ENCODE measurements at regions not wholly inside any gene's neighbourhood (a gene's known extent, or its start where the extent isn't known, plus 50 kb on each side); places are given as distances from the start of the nearest gene placed in this dataset.

GRCh38 chr5:39525271-39525670 is 100.5 kb upstream of the DAB2 start:
- no peak for TF ChIP-seq CTCF (IDR thresholded peaks at IDR 0.05; ENCODE audit: low read depth, low read length)
- no peak overlapping the region for H3K4me3 ChIP-seq (replicated peaks in 1 of 2; ENCODE audit: low read depth in 2 of 2, low read length in 2 of 2)
- DNase-seq (ENCODE audit: low read depth in 2 of 2): no peak

- DNase-seq (ENCODE audit: low read depth in 2 of 2): peak in 1 of 2 donors; percentile 85
- no peak overlapping the region for H3K4me3 ChIP-seq (replicated peaks in 1 of 2; ENCODE audit: low read depth in 2 of 2, low read length in 2 of 2)
- no peak for TF ChIP-seq CTCF (IDR thresholded peaks at IDR 0.05; ENCODE audit: low read depth, low read length)
These were observed 99.0 kb upstream of the DAB2 start for GRCh38 chr5:39523821-39524220.

DNA sequence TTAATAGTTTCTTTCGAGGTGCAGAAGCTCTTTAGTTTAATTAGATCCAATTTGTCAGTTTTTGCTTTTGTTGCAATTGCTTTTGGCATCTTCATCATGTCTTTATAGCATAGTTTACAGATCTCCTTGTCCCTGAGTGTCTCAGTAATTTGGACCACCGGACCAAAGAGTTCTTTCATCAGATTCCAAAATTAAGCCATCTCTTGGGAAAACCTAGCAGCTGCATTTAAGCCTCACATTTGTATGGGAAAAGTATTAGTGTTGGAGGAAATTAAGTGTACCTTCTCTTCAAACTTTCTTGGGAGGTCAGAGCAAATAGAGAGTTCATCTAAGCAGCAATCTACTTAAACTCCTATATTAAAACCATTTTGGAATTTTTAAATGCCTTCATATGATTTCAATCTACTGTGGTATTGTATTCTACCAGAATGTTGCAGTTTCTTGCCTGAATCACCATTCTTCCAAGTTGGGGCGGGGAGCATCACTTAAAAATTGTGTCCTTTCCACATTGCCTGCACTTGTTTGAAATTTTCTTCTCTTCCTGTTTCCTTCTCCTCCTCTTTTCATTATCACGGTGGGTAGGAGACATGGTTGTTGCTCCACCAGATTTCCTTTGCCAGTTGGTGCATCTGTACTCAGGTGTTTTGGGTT is 97.3 kb upstream of the DAB2 start:
- H3K4me3 ChIP-seq (replicated peaks in 1 of 2; ENCODE audit: low read depth in 2 of 2, low read length in 2 of 2): no peak overlapping the region
- no peak for TF ChIP-seq CTCF (IDR thresholded peaks at IDR 0.05; ENCODE audit: low read depth, low read length)
- no peak for DNase-seq (ENCODE audit: low read depth in 2 of 2)

- H3K4me3 ChIP-seq (replicated peaks in 1 of 2; ENCODE audit: low read depth in 2 of 2, low read length in 2 of 2): no peak overlapping the region
- TF ChIP-seq CTCF (IDR thresholded peaks at IDR 0.05; ENCODE audit: low read depth, low read length): no peak
- DNase-seq (ENCODE audit: low read depth in 2 of 2): no peak
These were observed 96.5 kb upstream of the DAB2 start for GRCh38 chr5:39521098-39521860.

DNA sequence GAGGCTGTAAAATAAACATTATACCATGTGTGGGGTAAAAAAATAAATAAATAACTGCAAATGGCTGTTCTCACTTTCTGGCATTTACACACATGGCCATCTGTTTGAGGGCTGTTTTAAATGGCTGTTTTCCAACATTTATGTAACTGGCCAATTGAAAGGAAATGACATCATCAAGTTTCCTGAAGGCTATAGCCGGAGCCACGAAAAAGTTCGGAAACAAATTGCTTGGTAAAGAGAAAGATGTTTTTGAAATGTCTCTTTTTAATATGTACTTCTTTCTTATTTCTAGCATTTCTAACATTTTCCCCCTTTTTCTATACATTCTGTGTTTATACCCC is 95.4 kb upstream of the DAB2 start:
- DNase-seq (ENCODE audit: low read depth in 2 of 2): peak; percentile 94 to 97
- no peak for TF ChIP-seq CTCF (IDR thresholded peaks at IDR 0.05; ENCODE audit: low read depth, low read length)

DNA sequence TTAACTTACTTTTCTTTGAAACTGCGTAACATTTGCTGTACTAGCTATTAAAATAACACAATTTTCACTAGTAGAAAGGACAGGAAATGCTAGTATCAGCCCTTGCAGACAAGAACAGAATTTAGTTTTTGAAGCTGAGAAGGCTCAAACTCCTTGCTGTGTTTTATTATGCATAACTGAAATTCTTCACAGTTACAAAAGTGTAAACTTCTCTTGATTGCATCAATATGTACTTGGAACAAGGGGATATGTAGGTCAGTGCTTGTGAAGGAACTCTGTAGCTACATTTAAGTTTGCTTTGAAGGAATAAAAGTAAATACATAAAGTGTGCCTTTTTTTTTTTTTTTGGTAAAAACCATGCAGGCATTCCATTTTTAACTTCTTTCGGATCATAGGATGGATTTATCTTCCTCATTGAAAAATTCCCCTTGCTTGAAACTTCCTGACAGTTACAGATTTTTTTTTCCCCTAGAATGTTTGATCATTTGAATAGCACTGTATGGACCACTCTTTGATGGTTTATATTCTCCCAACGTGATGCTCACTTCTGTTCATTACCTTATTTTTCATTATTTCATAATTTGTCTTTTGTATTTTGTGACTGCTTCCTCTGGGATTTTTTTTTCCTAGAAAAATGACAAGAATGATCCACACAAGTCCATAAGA is 94.9 kb upstream of the DAB2 start:
- no peak overlapping the region for H3K4me3 ChIP-seq (replicated peaks in 1 of 2; ENCODE audit: low read depth in 2 of 2, low read length in 2 of 2)
- TF ChIP-seq CTCF (IDR thresholded peaks at IDR 0.05; ENCODE audit: low read depth, low read length): no peak
- DNase-seq (ENCODE audit: low read depth in 2 of 2): peak; percentile 81 to 85

More for the DNA sequence above, 95.4 kb upstream of the DAB2 start:
- H3K4me3 ChIP-seq (replicated peaks in 1 of 2; ENCODE audit: low read depth in 2 of 2, low read length in 2 of 2): no peak overlapping the region
